Endothelial cell (in vitro differentiated cells): ENCODE measurements at regions not wholly inside any gene's neighbourhood (a gene's known extent, or its start where the extent isn't known, plus 50 kb on each side); places are given as distances from the start of the nearest gene placed in this dataset.

Experiments
- DNase-seq: peaks from one replicate; pipeline ENCODE4 v3.0.0; 2021; ENCODE audit warnings: low spot score
- H3K27ac Mint-ChIP-seq: one replicate; pipeline ENCODE4 v1.8.0; 2021; ENCODE audit warnings: mixed read lengths, inconsistent platforms; ENCODE audit not compliant: unreplicated experiment
- H3K27me3 Mint-ChIP-seq: one replicate; pipeline ENCODE4 v1.8.0; 2021; ENCODE audit warnings: mild to moderate bottlenecking, moderate library complexity, mixed read lengths, inconsistent platforms; ENCODE audit not compliant: unreplicated experiment
- H3K36me3 Mint-ChIP-seq: one replicate; pipeline ENCODE4 v1.8.0; 2021; ENCODE audit warnings: mild to moderate bottlenecking, low read depth, mixed read lengths, inconsistent platforms; ENCODE audit not compliant: unreplicated experiment
- H3K4me1 Mint-ChIP-seq: one replicate; pipeline ENCODE4 v1.8.0; 2021; ENCODE audit warnings: mild to moderate bottlenecking, mixed read lengths, inconsistent platforms; ENCODE audit not compliant: unreplicated experiment
- H3K4me3 Mint-ChIP-seq: one replicate; pipeline ENCODE4 v1.8.0; 2021; ENCODE audit warnings: mild to moderate bottlenecking, mixed read lengths, inconsistent platforms; ENCODE audit not compliant: unreplicated experiment
- H3K9me3 Mint-ChIP-seq: one replicate; pipeline ENCODE4 v1.8.0; 2021; ENCODE audit warnings: mixed read lengths, inconsistent platforms; ENCODE audit not compliant: unreplicated experiment
- TF ChIP-seq, protein P1 (sequence below): fragments of 200-600 bp; sonication (generic); IDR thresholded peaks from one replicate; pipeline ENCODE4 v1.5.0; 2021; ENCODE audit warnings: antibody characterized with exemption; ENCODE audit not compliant: unreplicated experiment

DNA sequence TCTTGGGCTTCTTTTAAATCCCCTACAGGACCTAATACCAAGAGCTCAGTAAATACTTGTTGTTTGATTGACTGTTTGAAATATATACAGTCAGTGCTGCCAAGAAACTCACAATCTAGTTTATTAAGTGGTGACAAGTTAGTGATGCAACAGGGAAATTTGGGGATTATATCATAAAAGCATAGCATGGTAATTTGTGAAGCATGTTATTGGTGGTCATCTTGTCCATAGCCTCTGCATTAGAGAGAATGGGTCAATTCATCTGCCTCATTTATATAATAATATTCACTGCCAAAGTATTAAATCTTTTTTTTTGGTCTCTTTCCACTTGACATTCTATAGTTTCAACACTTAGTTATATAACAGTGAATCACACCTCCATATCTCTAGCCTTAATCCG lies 138.2 kb upstream of the SPAG17 start:
- no peaks in the 10 kb centered on the region for H3K36me3 Mint-ChIP-seq
- H3K4me1 Mint-ChIP-seq, result peaks cover 4% of the 10 kb centered on the region
- H3K27ac Mint-ChIP-seq, result no peak overlapping the region
- H3K9me3 Mint-ChIP-seq, result no peaks in the 10 kb centered on the region
- no peak overlapping the region for H3K4me3 Mint-ChIP-seq
- TF ChIP-seq, protein P1, sequence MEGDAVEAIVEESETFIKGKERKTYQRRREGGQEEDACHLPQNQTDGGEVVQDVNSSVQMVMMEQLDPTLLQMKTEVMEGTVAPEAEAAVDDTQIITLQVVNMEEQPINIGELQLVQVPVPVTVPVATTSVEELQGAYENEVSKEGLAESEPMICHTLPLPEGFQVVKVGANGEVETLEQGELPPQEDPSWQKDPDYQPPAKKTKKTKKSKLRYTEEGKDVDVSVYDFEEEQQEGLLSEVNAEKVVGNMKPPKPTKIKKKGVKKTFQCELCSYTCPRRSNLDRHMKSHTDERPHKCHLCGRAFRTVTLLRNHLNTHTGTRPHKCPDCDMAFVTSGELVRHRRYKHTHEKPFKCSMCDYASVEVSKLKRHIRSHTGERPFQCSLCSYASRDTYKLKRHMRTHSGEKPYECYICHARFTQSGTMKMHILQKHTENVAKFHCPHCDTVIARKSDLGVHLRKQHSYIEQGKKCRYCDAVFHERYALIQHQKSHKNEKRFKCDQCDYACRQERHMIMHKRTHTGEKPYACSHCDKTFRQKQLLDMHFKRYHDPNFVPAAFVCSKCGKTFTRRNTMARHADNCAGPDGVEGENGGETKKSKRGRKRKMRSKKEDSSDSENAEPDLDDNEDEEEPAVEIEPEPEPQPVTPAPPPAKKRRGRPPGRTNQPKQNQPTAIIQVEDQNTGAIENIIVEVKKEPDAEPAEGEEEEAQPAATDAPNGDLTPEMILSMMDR, result no peak
- DNase-seq, result no peak
- no peaks in the 10 kb centered on the region for H3K27me3 Mint-ChIP-seq

DNA sequence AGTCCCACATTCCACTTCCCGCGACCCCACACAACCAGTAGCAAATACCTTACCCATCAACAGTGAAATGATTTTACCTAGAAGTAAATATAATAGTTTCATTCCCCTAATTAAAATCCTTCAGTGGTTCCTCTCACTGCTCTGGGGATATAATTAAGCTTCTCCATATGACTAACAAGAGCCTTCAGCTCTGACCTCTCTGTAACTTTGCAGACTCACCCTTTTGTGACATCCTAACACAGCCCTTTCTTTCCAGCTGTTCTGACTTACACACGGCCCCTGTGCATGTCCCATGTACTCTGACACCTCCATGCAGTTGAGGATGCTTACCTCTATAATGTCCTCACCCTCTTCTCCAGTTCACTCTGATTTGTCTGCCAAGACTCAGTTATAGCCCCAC lies 137.3 kb upstream of the SPAG17 start:
- DNase-seq, result no peak
- TF ChIP-seq, protein P1, result no peak
- Mint-ChIP-seq H3K9me3 (no peaks in the 10 kb centered on the region), H3K4me3 (no peak overlapping the region), H3K27ac (no peak overlapping the region), H3K4me1 (peaks cover 7% of the 10 kb centered on the region), H3K27me3 (no peaks in the 10 kb centered on the region), H3K36me3 (no peaks in the 10 kb centered on the region)

DNA sequence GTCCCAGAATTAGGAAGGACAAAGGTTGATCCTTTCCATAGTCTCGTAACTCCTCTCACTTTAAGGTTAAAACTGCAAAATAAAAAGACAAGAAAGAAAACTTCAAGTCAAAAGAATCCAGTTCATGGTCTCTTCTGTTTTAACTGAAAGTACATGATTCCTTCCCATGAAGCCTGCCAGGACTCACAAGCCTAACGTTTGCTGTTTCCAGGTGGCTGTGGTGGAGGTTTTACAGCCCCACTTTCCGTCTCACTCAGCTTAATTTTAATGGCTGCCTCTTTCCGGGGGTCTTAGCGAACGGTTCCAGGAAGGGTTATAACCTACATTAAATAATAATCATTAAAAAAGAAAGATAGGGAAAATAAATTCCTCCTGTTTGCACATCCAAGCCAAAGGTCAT lies 136.8 kb upstream of the SPAG17 start:
- Mint-ChIP-seq H3K27me3 (no peaks in the 10 kb centered on the region), H3K4me1 (peaks cover 7% of the 10 kb centered on the region), H3K27ac (no peak overlapping the region), H3K4me3 (no peak overlapping the region), H3K36me3 (no peaks in the 10 kb centered on the region), H3K9me3 (no peaks in the 10 kb centered on the region)
- no peak for DNase-seq
- TF ChIP-seq, protein P1, result no peak

DNA sequence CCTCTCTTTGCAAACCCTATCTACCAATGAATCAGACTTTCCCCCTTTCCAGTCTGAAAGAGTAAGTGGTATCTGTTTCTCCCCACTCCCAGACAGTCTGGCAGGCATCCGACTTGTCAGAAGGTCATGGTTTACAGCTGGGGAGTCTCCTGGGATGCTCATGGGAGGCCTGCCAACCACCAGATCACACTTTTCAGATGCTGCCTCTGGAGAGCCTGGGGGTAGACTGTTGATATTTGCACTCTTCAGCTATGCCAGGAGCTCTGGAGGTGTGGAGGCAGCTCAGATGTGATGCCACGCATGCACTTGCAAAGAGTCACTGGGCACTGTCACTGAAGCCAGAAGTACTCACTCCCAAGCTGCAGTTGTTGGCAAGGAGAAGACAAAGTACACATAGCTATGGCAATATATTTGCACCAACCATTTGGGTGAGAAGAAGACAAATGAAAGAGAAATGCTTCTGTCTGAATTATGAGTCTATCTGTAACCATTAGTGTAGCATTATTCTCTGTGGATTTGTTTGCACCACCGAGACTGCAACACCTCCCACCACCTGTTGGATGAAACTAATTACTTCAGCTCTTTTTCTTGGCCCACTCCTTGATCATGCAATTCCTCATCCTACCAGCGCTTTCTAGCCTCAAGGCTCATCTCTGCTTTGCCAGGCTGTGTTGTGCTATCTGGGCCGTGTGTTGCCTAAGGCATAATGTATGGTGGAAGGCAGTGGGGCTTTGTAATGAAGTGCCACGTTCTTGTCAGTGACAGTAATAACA lies 133.0 kb upstream of the SPAG17 start:
- Mint-ChIP-seq H3K36me3 (no peaks in the 10 kb centered on the region), H3K4me3 (no peak overlapping the region), H3K27me3 (no peaks in the 10 kb centered on the region), H3K4me1 (peaks cover 3% of the 10 kb centered on the region), H3K9me3 (no peaks in the 10 kb centered on the region), H3K27ac (no peak overlapping the region)
- no peak for DNase-seq
- TF ChIP-seq, protein P1, result no peak

DNA sequence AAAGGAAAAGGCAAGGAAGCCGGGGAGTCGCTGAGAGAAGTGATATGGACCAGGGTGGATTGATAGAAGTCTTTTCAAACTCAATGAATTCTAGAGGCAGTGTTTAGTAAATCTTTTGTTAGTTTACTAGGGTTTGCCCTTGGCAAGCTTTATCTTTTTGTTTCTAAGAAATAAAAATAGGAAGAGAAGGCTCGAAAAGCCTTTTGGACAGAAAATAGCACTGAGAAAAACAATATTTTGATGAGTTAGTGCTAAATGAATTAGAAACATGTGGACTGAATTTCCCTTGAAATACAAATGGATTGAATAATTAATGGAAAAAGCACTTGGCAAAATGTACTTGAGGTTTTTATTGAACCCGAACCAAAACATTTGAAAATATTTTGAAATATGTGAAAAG lies 121.8 kb upstream of the SPAG17 start:
- H3K36me3 Mint-ChIP-seq, result no peaks in the 10 kb centered on the region
- TF ChIP-seq, protein P1, result no peak
- no peak for DNase-seq
- H3K27me3 Mint-ChIP-seq, result peaks cover 1% of the 10 kb centered on the region
- H3K9me3 Mint-ChIP-seq, result no peaks in the 10 kb centered on the region
- H3K4me1 Mint-ChIP-seq, result no peaks in the 10 kb centered on the region
- no peak overlapping the region for H3K4me3 Mint-ChIP-seq
- H3K27ac Mint-ChIP-seq, result no peak overlapping the region
